ENCODE measurements at regions not wholly inside any gene's neighbourhood (a gene's known extent, or its start where the extent isn't known, plus 50 kb on each side); places are given as distances from the start of the nearest gene placed in this dataset.

DNA sequence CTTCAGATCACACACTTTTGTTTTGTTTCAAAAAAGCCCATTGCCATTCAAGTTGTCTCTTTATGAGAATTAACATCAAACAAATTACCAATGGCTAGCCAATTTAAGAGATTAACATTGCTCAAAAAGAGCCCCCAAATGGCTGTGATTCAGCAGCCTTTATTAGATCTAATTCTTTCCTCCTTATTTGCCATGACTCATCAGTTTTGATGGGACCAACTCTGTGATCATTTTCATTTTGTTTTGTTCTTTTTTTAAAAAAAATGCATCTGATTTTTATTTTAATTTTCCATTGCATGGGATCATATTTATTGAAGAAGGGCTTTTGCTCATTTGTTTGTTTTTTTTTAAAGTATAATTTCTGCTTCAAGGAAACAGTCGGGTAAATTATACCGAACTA lies 161.6 kb upstream of the FRMPD4 start:
- DNase-seq (ENCODE audit: low spot score), result no peak
- H3K36me3 Mint-ChIP-seq (ENCODE audit: low read depth, unreplicated experiment), result no peaks in the 10 kb centered on the region
- TF ChIP-seq, protein P1, sequence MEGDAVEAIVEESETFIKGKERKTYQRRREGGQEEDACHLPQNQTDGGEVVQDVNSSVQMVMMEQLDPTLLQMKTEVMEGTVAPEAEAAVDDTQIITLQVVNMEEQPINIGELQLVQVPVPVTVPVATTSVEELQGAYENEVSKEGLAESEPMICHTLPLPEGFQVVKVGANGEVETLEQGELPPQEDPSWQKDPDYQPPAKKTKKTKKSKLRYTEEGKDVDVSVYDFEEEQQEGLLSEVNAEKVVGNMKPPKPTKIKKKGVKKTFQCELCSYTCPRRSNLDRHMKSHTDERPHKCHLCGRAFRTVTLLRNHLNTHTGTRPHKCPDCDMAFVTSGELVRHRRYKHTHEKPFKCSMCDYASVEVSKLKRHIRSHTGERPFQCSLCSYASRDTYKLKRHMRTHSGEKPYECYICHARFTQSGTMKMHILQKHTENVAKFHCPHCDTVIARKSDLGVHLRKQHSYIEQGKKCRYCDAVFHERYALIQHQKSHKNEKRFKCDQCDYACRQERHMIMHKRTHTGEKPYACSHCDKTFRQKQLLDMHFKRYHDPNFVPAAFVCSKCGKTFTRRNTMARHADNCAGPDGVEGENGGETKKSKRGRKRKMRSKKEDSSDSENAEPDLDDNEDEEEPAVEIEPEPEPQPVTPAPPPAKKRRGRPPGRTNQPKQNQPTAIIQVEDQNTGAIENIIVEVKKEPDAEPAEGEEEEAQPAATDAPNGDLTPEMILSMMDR (IDR thresholded peaks at IDR 0.05; ENCODE audit: unreplicated experiment), result no peak
- H3K27me3 Mint-ChIP-seq (ENCODE audit: unreplicated experiment), result no peaks in the 10 kb centered on the region
- H3K27ac Mint-ChIP-seq (ENCODE audit: unreplicated experiment), result no peak overlapping the region
- no peak overlapping the region for H3K4me3 Mint-ChIP-seq (ENCODE audit: unreplicated experiment)
- H3K9me3 Mint-ChIP-seq (ENCODE audit: unreplicated experiment), result no peaks in the 10 kb centered on the region
- no peaks in the 10 kb centered on the region for H3K4me1 Mint-ChIP-seq (ENCODE audit: unreplicated experiment)

DNA sequence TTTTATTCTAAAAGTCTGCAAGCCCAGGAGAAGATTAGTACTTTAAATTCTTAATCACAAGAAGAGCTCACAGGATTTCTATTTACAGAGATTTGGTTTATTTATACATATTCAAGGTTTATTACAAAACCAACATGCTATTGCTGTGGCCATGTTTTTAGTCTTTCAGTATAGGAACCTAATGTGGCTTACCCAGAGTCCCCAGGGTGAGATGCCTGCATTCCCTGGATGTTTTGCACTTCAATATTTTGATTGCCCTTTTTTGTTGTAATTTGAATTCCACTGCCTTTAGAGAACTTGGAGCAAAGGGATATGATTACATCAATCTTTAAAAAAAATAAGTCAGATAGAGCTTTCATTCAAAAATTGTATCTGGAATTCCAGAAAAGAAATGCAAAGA lies 146.0 kb upstream of the FRMPD4 start:
- TF ChIP-seq, protein P1 (IDR thresholded peaks at IDR 0.05; ENCODE audit: unreplicated experiment), result no peak
- H3K27me3 Mint-ChIP-seq (ENCODE audit: unreplicated experiment), result no peaks in the 10 kb centered on the region
- no peak overlapping the region for H3K4me3 Mint-ChIP-seq (ENCODE audit: unreplicated experiment)
- H3K27ac Mint-ChIP-seq (ENCODE audit: unreplicated experiment), result no peak overlapping the region
- no peaks in the 10 kb centered on the region for H3K9me3 Mint-ChIP-seq (ENCODE audit: unreplicated experiment)
- no peaks in the 10 kb centered on the region for H3K36me3 Mint-ChIP-seq (ENCODE audit: low read depth, unreplicated experiment)
- DNase-seq (ENCODE audit: low spot score), result no peak
- no peaks in the 10 kb centered on the region for H3K4me1 Mint-ChIP-seq (ENCODE audit: unreplicated experiment)

DNA sequence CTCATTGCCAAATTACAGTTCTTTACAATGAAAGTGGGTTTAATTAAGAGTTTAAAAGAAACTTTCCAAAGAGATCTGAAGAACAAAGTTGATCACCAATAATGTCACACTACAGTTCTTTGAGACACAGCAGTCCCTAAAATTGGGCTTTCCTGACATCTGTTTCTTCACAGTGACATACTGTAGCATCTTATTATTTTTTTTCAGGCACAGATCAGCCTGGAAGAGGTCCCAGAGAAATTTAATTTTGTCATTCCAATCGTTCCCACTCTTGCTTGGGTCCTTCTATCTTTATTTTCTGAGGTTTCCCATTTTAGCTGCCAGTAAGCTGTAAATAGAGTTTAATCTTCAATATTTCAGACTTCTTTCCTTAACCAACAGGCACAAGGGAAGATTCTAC lies 143.1 kb upstream of the FRMPD4 start:
- H3K36me3 Mint-ChIP-seq (ENCODE audit: low read depth, unreplicated experiment), result no peaks in the 10 kb centered on the region
- no peaks in the 10 kb centered on the region for H3K4me1 Mint-ChIP-seq (ENCODE audit: unreplicated experiment)
- TF ChIP-seq, protein P1 (IDR thresholded peaks at IDR 0.05; ENCODE audit: unreplicated experiment), result no peak
- DNase-seq (ENCODE audit: low spot score), result no peak
- no peak overlapping the region for H3K27ac Mint-ChIP-seq (ENCODE audit: unreplicated experiment)
- H3K27me3 Mint-ChIP-seq (ENCODE audit: unreplicated experiment), result no peaks in the 10 kb centered on the region
- no peaks in the 10 kb centered on the region for H3K9me3 Mint-ChIP-seq (ENCODE audit: unreplicated experiment)
- no peak overlapping the region for H3K4me3 Mint-ChIP-seq (ENCODE audit: unreplicated experiment)

DNA sequence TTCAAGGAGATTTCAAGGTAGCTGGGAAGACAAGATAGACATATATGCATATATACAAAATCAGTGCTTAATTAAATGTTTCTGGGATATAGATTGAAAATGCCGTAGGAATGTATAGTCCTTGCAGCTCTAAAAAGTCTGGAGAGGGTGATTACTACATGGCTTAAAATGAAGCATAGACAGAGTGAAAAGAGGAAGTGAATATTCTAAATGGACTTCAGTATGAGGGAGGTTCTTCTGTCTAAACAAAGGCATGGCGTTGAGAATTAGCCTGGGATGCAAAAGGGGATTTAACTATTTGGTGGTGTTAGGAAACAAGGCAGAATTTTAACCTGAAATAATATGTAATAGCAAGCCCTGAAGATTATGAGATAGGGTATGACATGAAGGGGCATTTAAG lies 141.5 kb upstream of the FRMPD4 start:
- Mint-ChIP-seq H3K27ac (ENCODE audit: unreplicated experiment) (no peak overlapping the region), H3K9me3 (ENCODE audit: unreplicated experiment) (no peaks in the 10 kb centered on the region), H3K4me1 (ENCODE audit: unreplicated experiment) (no peaks in the 10 kb centered on the region), H3K27me3 (ENCODE audit: unreplicated experiment) (no peaks in the 10 kb centered on the region), H3K4me3 (ENCODE audit: unreplicated experiment) (no peak overlapping the region), H3K36me3 (ENCODE audit: low read depth, unreplicated experiment) (no peaks in the 10 kb centered on the region)
- TF ChIP-seq, protein P1 (IDR thresholded peaks at IDR 0.05; ENCODE audit: unreplicated experiment), result no peak
- no peak for DNase-seq (ENCODE audit: low spot score)

DNA sequence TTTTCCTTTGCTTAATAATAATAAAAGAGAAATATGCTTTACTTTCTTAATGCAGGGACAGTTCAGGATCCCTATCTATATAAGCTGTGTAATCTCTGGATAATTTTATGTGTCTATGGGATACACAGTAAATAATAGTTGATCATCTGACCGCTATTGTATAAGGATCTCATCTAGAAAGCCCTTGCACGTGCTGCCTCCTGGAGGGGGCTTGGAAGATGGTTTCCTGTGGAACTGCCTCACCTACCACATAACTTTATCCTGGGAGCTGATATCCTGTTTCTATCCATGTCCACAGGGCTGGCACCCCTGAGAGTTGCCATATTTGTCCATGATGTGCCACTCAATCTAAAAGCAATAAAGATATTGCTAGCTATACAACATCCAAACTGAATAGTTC lies 139.3 kb upstream of the FRMPD4 start:
- no peaks in the 10 kb centered on the region for H3K9me3 Mint-ChIP-seq (ENCODE audit: unreplicated experiment)
- no peak overlapping the region for H3K4me3 Mint-ChIP-seq (ENCODE audit: unreplicated experiment)
- H3K4me1 Mint-ChIP-seq (ENCODE audit: unreplicated experiment), result no peaks in the 10 kb centered on the region
- DNase-seq (ENCODE audit: low spot score), result no peak
- no peaks in the 10 kb centered on the region for H3K27me3 Mint-ChIP-seq (ENCODE audit: unreplicated experiment)
- TF ChIP-seq, protein P1 (IDR thresholded peaks at IDR 0.05; ENCODE audit: unreplicated experiment), result no peak
- H3K27ac Mint-ChIP-seq (ENCODE audit: unreplicated experiment), result no peak overlapping the region
- no peaks in the 10 kb centered on the region for H3K36me3 Mint-ChIP-seq (ENCODE audit: low read depth, unreplicated experiment)
